ENCODE measurements at regions not wholly inside any gene's neighbourhood (a gene's known extent, or its start where the extent isn't known, plus 50 kb on each side); places are given as distances from the start of the nearest gene placed in this dataset.

DNA sequence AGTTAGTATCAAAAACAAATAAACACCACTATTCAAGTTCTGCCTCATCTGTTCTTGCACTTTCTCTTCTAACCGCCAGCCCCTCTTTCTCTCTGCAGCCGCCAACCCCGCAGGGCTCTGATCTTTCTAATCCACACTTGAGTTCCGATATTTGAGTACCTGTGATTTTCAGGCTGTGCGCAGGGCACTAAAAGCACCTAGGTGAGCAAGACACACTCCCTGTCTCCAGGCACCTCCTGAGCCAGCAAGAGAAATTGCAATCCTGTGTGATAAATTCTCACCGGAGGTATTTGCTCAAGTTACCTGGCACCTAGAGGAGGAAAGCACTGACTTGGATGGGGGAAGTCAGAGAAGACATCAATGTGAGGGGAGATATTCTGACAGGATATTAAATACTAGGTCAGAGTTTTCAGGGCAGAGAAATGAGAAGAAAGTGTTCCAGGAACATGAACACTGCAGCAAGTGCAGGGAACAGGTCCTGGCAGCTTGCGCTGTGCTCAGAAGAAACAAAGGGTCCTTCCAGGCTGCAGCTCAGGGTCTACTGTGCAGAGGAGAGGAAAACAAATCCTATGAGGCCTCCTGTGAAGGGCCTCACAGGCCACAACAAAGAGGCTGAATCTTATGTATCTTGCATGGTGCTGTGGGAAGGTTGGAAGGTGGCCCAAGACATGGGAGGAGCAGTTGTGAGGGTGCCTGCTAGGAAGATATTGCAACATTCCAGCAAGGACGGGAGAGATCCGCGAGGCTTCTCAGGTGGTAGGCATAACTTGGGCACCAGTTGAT lies 568.7 kb upstream of the MGMT start (continued):
- no peak for TF ChIP-seq ZNF589 (CRISPR knock-in tag; conservative IDR thresholded peaks at IDR 0.05)
- TF ChIP-seq ZBTB8A (CRISPR knock-in tag; IDR thresholded peaks at IDR 0.05; ENCODE audit: borderline replicate concordance, low read depth): no peak
- no peak for TF ChIP-seq ZFAT (CRISPR knock-in tag; conservative IDR thresholded peaks at IDR 0.05)
- no peak for TF ChIP-seq ATF7 (IDR thresholded peaks at IDR 0.05)
- no peak for TF ChIP-seq ATF7 (CRISPR knock-in tag; IDR thresholded peaks at IDR 0.05)
- TF ChIP-seq PITX1 (CRISPR knock-in tag; IDR thresholded peaks at IDR 0.05): no peak
- TF ChIP-seq KLF6 (CRISPR knock-in tag; IDR thresholded peaks at IDR 0.05): no peak
- TF ChIP-seq AGO1 (IDR thresholded peaks at IDR 0.05; ENCODE audit: low read depth, low read length, poor library complexity, severe bottlenecking): no peak

DNA sequence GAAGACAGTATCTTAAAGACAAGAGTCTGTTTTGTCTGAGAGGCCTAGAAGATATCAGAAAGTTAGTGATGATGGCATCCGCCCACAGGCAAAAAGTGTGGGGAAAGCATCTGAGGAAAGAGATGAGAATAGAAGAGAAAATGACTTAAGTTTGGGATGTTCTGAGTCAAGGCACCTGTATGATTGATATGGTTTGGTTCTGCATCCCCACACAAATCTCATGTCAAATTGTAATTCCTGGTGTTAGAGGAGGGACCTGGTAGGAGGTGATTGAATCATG lies 568.2 kb upstream of the MGMT start:
- WGBS (ENCODE audit: low lambda C conversion rate): 45% methylated on average over 1 of the region's 1 CpG
- Histone ChIP-seq H3K4me1 (ENCODE audit: insufficient read depth, low read length) (no peaks in the 10 kb centered on the region), H2AFZ (ENCODE audit: low read length) (no peak overlapping the region), H3K4me3 (replicated peaks in 1 of 3; ENCODE audit: insufficient read depth in 1 of 3, low read depth in 2 of 3, low read length in 3 of 3) (no peak overlapping the region), H3K27me3 (ENCODE audit: control insufficient read depth in 1 of 2, insufficient read depth in 2 of 2, low read length in 2 of 2) (peaks cover 0 to 14% of the 10 kb centered on the region in 2 experiments; a peak in 1 of 5 replicates), H3K9ac (ENCODE audit: insufficient read depth, low read depth, low read length) (no peak overlapping the region), H3K9me3 (ENCODE audit: low read length) (no peaks in the 10 kb centered on the region), H3K27ac (ENCODE audit: extremely low read length, insufficient read depth, low read length) (no peak overlapping the region), H4K20me1 (ENCODE audit: insufficient read depth, low read length) (no peaks in the 10 kb centered on the region), H3K36me3 (replicated peaks in 1 of 2; ENCODE audit: control insufficient read depth in 1 of 2, insufficient read depth in 2 of 2, low read length in 2 of 2) (no peaks in the 10 kb centered on the region), H3K79me2 (ENCODE audit: insufficient read depth, low read length) (no peaks in the 10 kb centered on the region), H3K4me2 (ENCODE audit: low read depth, low read length) (no peak overlapping the region)
- ATAC-seq: no peak
- DNase-seq (ENCODE audit: low spot score): no peak
- CTCF ChIA-PET (ENCODE audit: low intra/inter-chr PET ratio, low total read pairs): no interaction called here
- BruUV-seq (replicated peaks): no TSS peak
- intact Hi-C loops (cut with micrococcal nuclease; ENCODE audit: unreplicated experiment) (no loop called here), in situ Hi-C loops (cut with HindIII; ENCODE audit: extremely low pct_ligation_motif_present, low pct_unique_long_range_greater_than_20kb) (no loop called here)
- POLR2A ChIA-PET: no interaction called here
- no peak for TF ChIP-seq MAZ (IDR thresholded peaks at IDR 0.05; ENCODE audit: borderline replicate concordance, low read depth, low read length)
- TF ChIP-seq MAZ (CRISPR knock-in tag; IDR thresholded peaks at IDR 0.05; ENCODE audit: low read depth): no peak
- TF ChIP-seq TCF7L2 (IDR thresholded peaks at IDR 0.05; ENCODE audit: low read depth, low read length): no peak
- TF ChIP-seq ZNF773 (CRISPR knock-in tag; IDR thresholded peaks at IDR 0.05; ENCODE audit: borderline replicate concordance): no peak
- TF ChIP-seq SMYD3 (CRISPR knock-in tag; IDR thresholded peaks at IDR 0.05): no peak
- FAIRE-seq: no peak

All from HepG2 (cell line).